HG02610 (cell line): ENCODE measurements at regions not wholly inside any gene's neighbourhood (a gene's known extent, or its start where the extent isn't known, plus 50 kb on each side); places are given as distances from the start of the nearest gene placed in this dataset.

ENCODE experiments used
- ATAC-seq: cut with Tn5 transposase; IDR thresholded peaks from one replicate; pipeline ENCODE4 v1.9.1; 2021; ENCODE audit warnings: mild to moderate bottlenecking, moderate library complexity; ENCODE audit not compliant: unreplicated experiment

DNA sequence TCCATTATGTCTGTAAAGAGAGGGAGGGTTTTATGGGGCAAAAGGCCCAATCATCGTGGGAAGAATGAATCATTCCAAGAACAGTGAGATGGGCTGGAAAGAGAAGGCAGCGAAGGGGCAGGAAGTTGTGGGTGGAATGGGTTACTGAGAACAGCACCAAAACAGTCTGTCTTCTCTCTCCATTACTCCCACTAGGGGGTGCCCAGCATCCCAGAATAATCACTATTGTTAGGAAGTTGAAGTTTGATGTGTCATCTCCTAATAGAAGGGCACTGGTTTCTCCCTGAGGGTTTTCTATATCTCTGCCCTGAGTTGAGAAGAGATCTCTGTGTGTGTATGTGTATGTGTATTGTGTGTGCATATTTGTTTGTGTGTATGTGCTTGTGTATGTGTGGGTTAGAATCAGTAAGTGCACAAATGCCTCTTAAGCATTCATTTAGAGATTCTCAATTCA lies 76.6 kb upstream of the MAP4K3 start:
- peak; percentile 93 for ATAC-seq

DNA sequence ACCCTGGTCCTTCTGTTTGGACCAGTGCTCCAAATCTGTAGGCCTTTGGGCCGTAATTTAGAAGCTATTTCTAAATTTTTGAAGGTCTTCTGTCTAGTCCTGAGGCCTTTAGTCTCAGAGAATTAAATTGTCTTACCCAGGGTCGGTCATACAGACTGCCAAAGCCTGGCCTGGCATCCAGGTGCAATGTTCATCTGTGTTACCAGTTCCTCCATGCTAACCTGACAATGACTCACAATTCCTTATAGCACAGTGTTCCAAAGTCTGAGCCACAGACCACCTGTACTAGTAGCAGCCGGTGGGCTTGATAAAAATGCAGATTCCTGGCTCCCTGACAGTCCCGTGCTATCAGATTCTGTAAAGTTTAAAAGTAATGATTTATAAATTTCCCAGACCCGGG lies 77.7 kb upstream of the MAP4K3 start:
- ATAC-seq, result no peak

DNA sequence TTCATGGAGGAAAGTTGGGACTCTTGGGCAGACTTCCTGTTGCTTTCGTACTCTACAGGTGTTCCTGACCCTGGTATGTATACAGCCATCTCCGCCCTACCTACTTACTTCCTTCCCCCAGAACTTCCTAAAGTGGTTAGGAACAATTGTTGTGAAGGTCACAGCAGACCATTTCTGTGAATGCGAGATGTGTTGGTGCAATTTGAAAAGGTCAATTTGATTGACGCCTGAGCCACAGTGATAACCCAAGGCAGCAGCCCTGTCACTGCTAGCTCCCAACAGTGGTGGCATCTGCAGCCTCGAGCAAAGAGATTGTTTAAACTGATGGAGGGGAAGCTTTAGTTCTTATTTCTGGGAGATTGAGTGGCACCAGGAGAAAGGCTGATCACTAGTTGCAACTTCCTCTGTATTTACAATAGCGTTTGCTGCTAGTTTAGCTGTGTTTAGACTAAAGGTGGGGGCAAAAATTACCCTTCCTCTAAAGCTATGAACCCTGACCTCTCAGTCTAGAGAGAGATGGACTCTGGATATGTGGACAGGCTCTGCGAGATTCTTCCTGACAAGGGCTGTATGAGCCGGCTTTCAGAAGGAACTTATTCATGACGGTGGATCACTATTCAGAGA lies 78.3 kb upstream of the MAP4K3 start:
- ATAC-seq, result no peak

DNA sequence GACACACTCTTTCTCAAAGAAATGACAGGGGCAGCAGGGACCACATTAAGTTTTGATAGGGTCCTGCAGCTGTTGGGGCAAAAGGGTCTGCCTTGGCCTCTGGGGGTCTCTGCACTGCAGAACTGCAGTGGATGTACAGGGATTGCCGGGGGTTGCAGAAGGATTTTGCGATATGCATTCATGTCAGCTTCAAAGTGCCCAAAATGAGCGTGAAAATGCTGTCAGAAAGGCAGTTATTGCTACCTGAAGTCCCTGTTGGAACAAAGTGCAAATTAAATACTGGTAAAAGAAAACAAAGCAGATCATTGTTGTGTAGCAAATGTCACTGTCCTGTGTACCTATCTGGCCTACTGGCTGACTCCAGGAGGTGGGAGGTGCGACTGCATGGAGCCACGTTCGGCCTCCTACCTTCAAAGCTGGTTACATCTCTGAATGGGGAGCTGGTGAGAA lies 78.8 kb upstream of the MAP4K3 start:
- no peak for ATAC-seq

DNA sequence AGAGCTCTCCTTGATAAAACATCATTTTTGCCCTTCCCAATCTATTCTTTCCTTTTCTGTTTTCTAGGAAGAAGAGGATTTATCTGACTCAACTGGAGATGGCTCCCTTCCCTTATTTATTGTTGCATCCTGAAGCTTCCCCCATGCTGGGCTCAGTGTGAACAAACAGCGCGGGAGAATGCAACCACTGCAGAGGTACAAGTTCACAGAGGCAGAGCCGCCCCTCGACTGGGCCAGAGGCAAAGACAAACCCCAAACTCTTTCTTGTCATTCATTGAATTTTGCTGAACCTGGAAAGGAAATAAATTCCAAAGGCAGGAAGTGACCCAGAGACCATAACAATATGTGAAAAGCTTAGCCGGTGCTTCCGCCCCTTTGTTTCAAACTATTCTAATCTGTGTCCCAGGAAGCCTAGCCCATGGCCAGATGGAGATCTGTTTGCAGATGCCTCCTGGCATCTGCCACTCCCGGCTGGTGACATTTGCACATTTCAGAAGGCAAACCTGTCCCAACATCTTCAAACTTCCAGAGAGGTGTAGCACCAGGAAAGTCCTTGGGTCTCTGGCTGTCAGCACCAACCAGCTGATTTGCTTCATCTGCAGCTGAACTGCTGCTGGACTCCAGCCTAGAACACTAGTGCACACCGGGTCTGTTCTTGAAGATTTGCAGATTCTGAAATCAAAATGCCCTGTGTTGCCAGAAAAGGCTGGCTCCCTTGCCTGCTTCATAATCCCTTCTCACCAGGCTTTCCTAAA lies 79.4 kb upstream of the MAP4K3 start:
- no peak for ATAC-seq

DNA sequence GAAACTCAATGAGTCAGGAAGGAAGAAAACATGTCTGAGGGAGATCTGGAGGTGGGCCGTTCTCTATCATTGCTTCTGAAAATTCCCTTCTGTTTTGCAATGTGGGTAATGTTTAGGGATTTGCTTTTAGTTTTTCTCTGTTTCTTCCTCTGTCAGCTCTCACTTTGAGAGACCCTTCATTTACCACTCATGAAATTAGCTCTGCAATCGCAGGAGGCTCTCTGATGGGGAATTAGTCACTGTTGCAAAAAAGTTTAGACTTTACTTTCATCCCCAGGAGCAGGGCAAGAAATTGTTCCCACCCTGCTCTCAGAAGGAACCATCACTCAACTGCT lies 80.0 kb upstream of the MAP4K3 start:
- no peak for ATAC-seq

DNA sequence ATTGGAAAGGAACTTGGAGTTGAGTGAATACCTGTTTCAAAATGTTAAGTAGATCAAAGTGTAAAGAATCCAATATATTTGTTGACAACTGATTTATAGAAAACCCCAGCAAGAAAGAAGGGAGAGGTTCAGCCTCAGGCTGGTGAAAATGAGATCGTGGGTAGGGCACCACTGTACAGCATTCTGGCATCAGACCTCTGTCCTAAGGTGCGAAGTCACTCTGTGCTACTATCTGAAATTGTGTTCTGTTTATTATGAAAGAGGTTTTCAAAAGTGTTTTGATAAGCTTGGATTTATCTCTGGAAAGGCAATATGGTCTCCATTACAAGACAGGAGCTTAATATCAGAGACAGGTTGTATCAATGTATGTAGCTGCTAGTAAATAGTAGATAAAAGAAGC lies 80.5 kb upstream of the MAP4K3 start:
- no peak for ATAC-seq

DNA sequence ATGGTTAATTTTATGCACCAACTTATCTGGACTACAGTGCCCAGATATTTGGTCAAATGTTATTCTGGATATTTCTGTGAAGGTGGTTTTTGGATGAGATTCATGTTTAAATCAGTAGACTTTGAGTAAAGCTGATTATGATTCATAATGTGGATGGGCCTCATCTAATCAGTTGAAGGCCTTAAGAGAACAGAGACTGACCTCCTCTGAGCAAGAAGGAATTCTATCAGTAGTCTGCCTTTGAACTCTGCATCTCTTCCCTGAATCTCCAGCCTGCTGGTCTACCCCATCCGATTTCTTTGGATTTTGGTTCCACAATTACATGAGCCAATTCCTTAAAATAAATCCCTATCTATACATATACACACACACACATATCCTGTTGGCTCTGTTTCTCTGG lies 82.8 kb upstream of the MAP4K3 start:
- ATAC-seq, result no peak

DNA sequence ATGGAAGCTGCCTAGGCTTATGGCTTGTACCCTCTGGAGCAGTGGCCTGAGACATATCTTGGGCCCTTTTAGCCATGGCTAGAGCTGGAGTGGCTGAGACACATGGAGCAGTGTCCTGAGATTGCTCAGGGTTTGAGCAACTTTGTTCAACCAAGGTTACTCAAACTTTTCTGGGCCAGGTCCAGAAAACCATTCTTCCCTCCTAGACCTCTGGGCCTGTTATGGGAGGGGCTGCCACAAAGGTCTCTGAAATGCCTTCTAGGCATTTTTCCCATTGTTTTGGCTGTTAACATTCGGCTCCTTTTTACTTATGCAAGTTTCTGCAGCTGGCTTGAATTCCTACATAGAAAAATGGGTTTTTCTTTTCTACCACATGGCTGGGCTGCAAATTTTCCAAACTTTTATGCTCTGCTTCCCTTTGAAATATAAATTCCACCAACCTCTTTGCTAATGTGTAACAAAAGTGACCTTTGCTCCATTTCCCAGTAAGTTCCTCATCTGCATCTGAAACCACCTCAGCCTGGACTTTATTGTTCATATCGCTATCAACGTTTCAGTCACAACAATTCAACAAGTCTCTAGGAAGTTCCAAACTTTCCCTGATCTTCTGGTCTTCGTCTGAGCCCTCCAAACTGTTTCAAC lies 84.9 kb upstream of the MAP4K3 start:
- no peak for ATAC-seq

GRCh38 chr2:39522518-39522877 lies 85.4 kb upstream of the MAP4K3 start:
- ATAC-seq, result no peak

- no peak for ATAC-seq
These were observed 86.4 kb upstream of the MAP4K3 start for GRCh38 chr2:39523308-39524044.

GRCh38 chr2:39524061-39524460 lies 87.0 kb upstream of the MAP4K3 start:
- ATAC-seq, result no peak

DNA sequence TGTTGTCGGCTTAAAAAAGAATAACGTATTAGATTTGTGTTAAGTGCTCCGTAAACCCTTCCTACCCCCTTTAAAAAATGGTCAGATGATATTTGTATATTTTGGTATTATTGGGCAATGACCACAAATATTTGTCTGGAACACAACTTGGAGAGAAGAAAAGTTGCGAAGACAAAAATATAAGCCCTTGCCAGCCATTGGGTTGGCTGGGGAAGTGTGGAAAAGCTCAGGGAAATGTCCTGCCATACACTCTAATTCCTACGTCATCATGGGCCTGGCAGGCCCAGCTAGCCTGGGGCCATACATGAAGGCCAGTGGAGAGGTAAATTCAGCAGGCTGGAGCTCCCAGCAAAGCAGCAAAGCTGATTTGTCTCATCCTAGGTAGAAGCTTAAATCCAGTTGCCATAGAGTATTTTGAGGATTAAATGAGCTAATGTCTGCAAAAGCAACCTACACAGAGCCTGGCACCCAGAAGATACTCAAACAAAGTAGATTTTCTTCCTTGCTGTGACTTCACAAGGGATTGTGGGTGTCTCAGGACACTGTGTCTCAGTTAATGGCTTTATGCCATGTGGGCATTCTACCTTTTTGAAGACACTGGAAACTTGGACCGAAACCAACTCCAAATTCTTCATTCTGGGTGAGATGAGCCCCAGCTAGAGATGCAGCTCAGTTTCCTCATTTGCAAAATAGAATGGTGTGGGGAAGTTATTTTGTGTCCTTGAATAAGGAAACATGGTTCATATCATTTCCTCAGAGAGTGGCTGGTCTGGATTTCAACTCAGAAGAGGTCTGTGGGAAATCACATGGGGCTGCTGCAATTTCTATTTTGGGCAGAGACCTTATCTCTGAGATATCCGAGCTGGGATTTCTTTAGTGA lies 87.9 kb upstream of the MAP4K3 start:
- ATAC-seq, result no peak

- no peak for ATAC-seq
These were observed 88.7 kb upstream of the MAP4K3 start for GRCh38 chr2:39525636-39526412.

GRCh38 chr2:39528701-39529100 lies 91.6 kb upstream of the MAP4K3 start:
- ATAC-seq, result no peak

DNA sequence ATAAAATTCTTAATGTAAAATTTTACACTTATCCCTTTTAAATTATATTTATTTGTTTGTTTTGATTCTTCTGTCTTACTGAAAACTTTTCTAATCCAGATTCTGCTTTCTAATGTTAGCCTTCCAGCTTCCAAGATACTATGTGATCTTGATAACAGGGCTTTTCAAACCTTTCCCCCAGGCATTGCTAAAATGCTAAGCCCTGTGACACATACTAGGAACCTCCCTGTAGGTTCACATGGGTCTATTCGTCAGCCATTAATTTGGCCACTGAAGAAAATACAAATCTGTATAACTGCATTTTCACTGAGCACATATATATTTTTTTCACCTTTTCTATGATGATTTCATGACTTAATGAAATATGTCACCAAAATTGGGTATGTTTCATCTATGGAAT lies 92.8 kb upstream of the MAP4K3 start:
- no peak for ATAC-seq

GRCh38 chr2:39530411-39530866 lies 93.4 kb upstream of the MAP4K3 start:
- ATAC-seq, result no peak

GRCh38 chr2:39531220-39531777 lies 94.2 kb upstream of the MAP4K3 start:
- no peak for ATAC-seq

GRCh38 chr2:39532933-39533332 lies 95.8 kb upstream of the MAP4K3 start:
- no peak for ATAC-seq
